ENCODE measurements at regions not wholly inside any gene's neighbourhood (a gene's known extent, or its start where the extent isn't known, plus 50 kb on each side); places are given as distances from the start of the nearest gene placed in this dataset.

GRCh38 chr9:135221951-135222631 is 134.6 kb downstream of the OLFM1 start:
- no peak for TF ChIP-seq TAF1 (IDR thresholded peaks at IDR 0.05; ENCODE audit: borderline replicate concordance, insufficient read depth, low read length)
- no peak for TF ChIP-seq POLR2AphosphoS5 (IDR thresholded peaks at IDR 0.05; ENCODE audit: low read depth, low read length)
- no peak for TF ChIP-seq FOXP2 (optimal IDR thresholded peaks at IDR 0.05; ENCODE audit: borderline replicate concordance, extremely low read depth, extremely low read length, insufficient read depth)
- no peak for TF ChIP-seq REST (IDR thresholded peaks at IDR 0.05; ENCODE audit: insufficient read depth in 1 of 2, low read depth in 2 of 2, low read length in 2 of 2)
- no peak for TF ChIP-seq SIN3A (IDR thresholded peaks at IDR 0.05; ENCODE audit: borderline replicate concordance, insufficient read depth, low read length)

GRCh38 chr9:135222881-135223760 is 135.7 kb downstream of the OLFM1 start:
- TF ChIP-seq SIN3A (IDR thresholded peaks at IDR 0.05; ENCODE audit: borderline replicate concordance, insufficient read depth, low read length) (no peak), REST (IDR thresholded peaks at IDR 0.05; ENCODE audit: insufficient read depth in 1 of 2, low read depth in 2 of 2, low read length in 2 of 2) (no peak), TAF1 (IDR thresholded peaks at IDR 0.05; ENCODE audit: borderline replicate concordance, insufficient read depth, low read length) (no peak), FOXP2 (optimal IDR thresholded peaks at IDR 0.05; ENCODE audit: borderline replicate concordance, extremely low read depth, extremely low read length, insufficient read depth) (no peak), POLR2AphosphoS5 (IDR thresholded peaks at IDR 0.05; ENCODE audit: low read depth, low read length) (no peak)

- TF ChIP-seq REST (IDR thresholded peaks at IDR 0.05; ENCODE audit: insufficient read depth in 1 of 2, low read depth in 2 of 2, low read length in 2 of 2) (no peak), SIN3A (IDR thresholded peaks at IDR 0.05; ENCODE audit: borderline replicate concordance, insufficient read depth, low read length) (no peak), FOXP2 (optimal IDR thresholded peaks at IDR 0.05; ENCODE audit: borderline replicate concordance, extremely low read depth, extremely low read length, insufficient read depth) (no peak), POLR2AphosphoS5 (IDR thresholded peaks at IDR 0.05; ENCODE audit: low read depth, low read length) (no peak), TAF1 (IDR thresholded peaks at IDR 0.05; ENCODE audit: borderline replicate concordance, insufficient read depth, low read length) (no peak)
Observed at GRCh38 chr9:135223831-135224230, 136.4 kb downstream of the OLFM1 start.

- TF ChIP-seq FOXP2 (optimal IDR thresholded peaks at IDR 0.05; ENCODE audit: borderline replicate concordance, extremely low read depth, extremely low read length, insufficient read depth) (no peak), SIN3A (IDR thresholded peaks at IDR 0.05; ENCODE audit: borderline replicate concordance, insufficient read depth, low read length) (no peak), REST (IDR thresholded peaks at IDR 0.05; ENCODE audit: insufficient read depth in 1 of 2, low read depth in 2 of 2, low read length in 2 of 2) (no peak), TAF1 (IDR thresholded peaks at IDR 0.05; ENCODE audit: borderline replicate concordance, insufficient read depth, low read length) (no peak), POLR2AphosphoS5 (IDR thresholded peaks at IDR 0.05; ENCODE audit: low read depth, low read length) (no peak)
Observed at GRCh38 chr9:135224286-135224877, 136.9 kb downstream of the OLFM1 start.
